Coronary artery (tissue), 2 donors: ENCODE measurements at regions not wholly inside any gene's neighbourhood (a gene's known extent, or its start where the extent isn't known, plus 50 kb on each side); places are given as distances from the start of the nearest gene placed in this dataset.

Experiments
- DNase-seq: peaks from one replicate; pipeline ENCODE4 v3.0.0-alpha.2; 2017; ENCODE audit warnings: low spot score
- H3K27ac ChIP-seq, 2 donors: fragments of 200-600 bp; sonication (generic); one replicate each; pipeline ENCODE4 v1.5.1; 2016 to 2019
- H3K4me3 ChIP-seq: fragments of 200-600 bp; sonication (generic); 2 replicates; pipeline ENCODE4 v1.5.1; 2016; ENCODE audit warnings: mild to moderate bottlenecking, moderate library complexity
- CTCF ChIP-seq: fragments of 200-600 bp; sonication (generic); IDR thresholded peaks from one replicate; pipeline ENCODE4 v1.5.1; 2019; ENCODE audit warnings: antibody characterized with exemption

- Histone ChIP-seq H3K4me3 (no peak overlapping the region), H3K27ac (no peak overlapping the region)
- no peak for TF ChIP-seq CTCF
- no peak for DNase-seq
Measured at GRCh38 chr1:4140241-4140640, 240.2 kb upstream of the C1orf174 start.

GRCh38 chr1:4140821-4141220 is 240.7 kb upstream of the C1orf174 start:
- Histone ChIP-seq H3K4me3 (no peak overlapping the region), H3K27ac (no peak overlapping the region)
- no peak for TF ChIP-seq CTCF
- DNase-seq: no peak

GRCh38 chr1:4144349-4144971 is 244.4 kb upstream of the C1orf174 start:
- Histone ChIP-seq H3K27ac (no peak overlapping the region), H3K4me3 (no peak overlapping the region)
- DNase-seq: no peak
- no peak for TF ChIP-seq CTCF

GRCh38 chr1:4146101-4146500 is 246.0 kb upstream of the C1orf174 start:
- no peak for DNase-seq
- TF ChIP-seq CTCF: no peak
- no peak overlapping the region for H3K27ac ChIP-seq
- no peak overlapping the region for H3K4me3 ChIP-seq

- no peak overlapping the region for H3K4me3 ChIP-seq
- TF ChIP-seq CTCF: no peak
- no peak overlapping the region for H3K27ac ChIP-seq
- DNase-seq: no peak
Measured at GRCh38 chr1:4146614-4147013, 246.5 kb upstream of the C1orf174 start.

- H3K4me3 ChIP-seq: no peak overlapping the region
- TF ChIP-seq CTCF: no peak
- H3K27ac ChIP-seq: no peak overlapping the region
- no peak for DNase-seq
Measured at GRCh38 chr1:4147509-4147908, 247.4 kb upstream of the C1orf174 start.

- H3K4me3 ChIP-seq: no peak overlapping the region
- no peak overlapping the region for H3K27ac ChIP-seq
- TF ChIP-seq CTCF: no peak
- no peak for DNase-seq
Measured at GRCh38 chr1:4149281-4149680, 249.2 kb upstream of the C1orf174 start.
